OCI-LY7 (cell line): ENCODE measurements at regions not wholly inside any gene's neighbourhood (a gene's known extent, or its start where the extent isn't known, plus 50 kb on each side); places are given as distances from the start of the nearest gene placed in this dataset.

Source experiments
- BruUV-seq: library from RNA; stranded (reverse); fragments of 400-500 nt; replicated peaks from 2 replicates; lab custom pipeline; 2021; lab: Mats Ljungman, UMichigan
- CTCF ChIA-PET: fragments of 300-600 bp; sonication (Branson Sonifier 250); formaldehyde crosslinking; loops from one replicate; lab custom pipeline; 2022; ENCODE audit warnings: antibody characterized with exemption; ENCODE audit not compliant: unreplicated experiment; lab: Charles Lee
- POLR2A ChIA-PET: fragments of 300-600 bp; sonication (Branson Sonifier 250); formaldehyde crosslinking; loops from one replicate; lab custom pipeline; 2022; ENCODE audit warnings: antibody characterized with exemption; lab: Charles Lee
- DNase-seq: peaks from one replicate; pipeline ENCODE4 v3.0.0-alpha.2; 2015; ENCODE audit warnings: low spot score
- H2AFZ ChIP-seq: fragments of 200-600 bp; sonication (generic), shearing (Covaris generic); 2 replicates; pipeline ENCODE4 v1.6.1; 2014; ENCODE audit warnings: mild to moderate bottlenecking, antibody characterized with exemption, low read length, moderate library complexity
- H3K27ac ChIP-seq: fragments of 200-600 bp; sonication (generic); 2 replicates; pipeline ENCODE4 v1.5.1; 2014; ENCODE audit warnings: mixed run types, low read depth, mild to moderate bottlenecking, moderate library complexity, low read length, inconsistent platforms; ENCODE audit not compliant: poor library complexity, severe bottlenecking
- H3K36me3 ChIP-seq: fragments of 200-600 bp; sonication (generic); 2 replicates; pipeline ENCODE4 v1.6.1; 2014; ENCODE audit warnings: mild to moderate bottlenecking, antibody characterized with exemption, low read length, moderate library complexity, mixed read lengths; ENCODE audit not compliant: insufficient read depth
- H3K4me1 ChIP-seq: fragments of 200-600 bp; sonication (generic); 2 replicates; pipeline ENCODE4 v1.5.1; 2014; ENCODE audit warnings: mild to moderate bottlenecking, low read length; ENCODE audit not compliant: insufficient read depth, poor library complexity, severe bottlenecking
- H3K4me2 ChIP-seq: fragments of 200-600 bp; sonication (generic); 2 replicates; pipeline ENCODE4 v1.6.1; 2014; ENCODE audit warnings: mild to moderate bottlenecking, low read length
- H3K4me3 ChIP-seq: fragments of 200-600 bp; sonication (generic); 2 replicates; pipeline ENCODE4 v1.5.1; 2014; ENCODE audit warnings: mild to moderate bottlenecking, low read depth, low read length; ENCODE audit not compliant: poor library complexity, severe bottlenecking
- H3K79me2 ChIP-seq: fragments of 200-600 bp; sonication (generic); 2 replicates; pipeline ENCODE4 v1.6.1; 2016; ENCODE audit warnings: low read depth, mild to moderate bottlenecking, low read length, moderate library complexity, mixed read lengths; ENCODE audit not compliant: insufficient read depth
- H3K9me2 ChIP-seq: fragments of 200-600 bp; sonication (generic); 2 replicates; pipeline ENCODE4 v1.6.1; 2016; ENCODE audit warnings: mild to moderate bottlenecking, low read length, mixed read lengths; ENCODE audit not compliant: insufficient read depth
- H3K9me3 ChIP-seq: fragments of 200-600 bp; sonication (generic); 2 replicates; pipeline ENCODE4 v1.6.1; 2014; ENCODE audit warnings: mild to moderate bottlenecking, mixed run types, low read length, mixed read lengths
- H4K20me1 ChIP-seq: fragments of 200-600 bp; sonication (generic); 2 replicates; pipeline ENCODE4 v1.6.1; 2014; ENCODE audit warnings: mild to moderate bottlenecking, antibody characterized with exemption, low read length, moderate library complexity, mixed read lengths; ENCODE audit not compliant: insufficient read depth
- CTCF ChIP-seq: fragments of 200-600 bp; sonication (generic); conservative IDR thresholded peaks from 2 replicates; pipeline ENCODE4 v1.5.1; 2014; ENCODE audit warnings: mild to moderate bottlenecking, antibody characterized with exemption, low read length, moderate library complexity, mixed read lengths
- EZH2phosphoT487 ChIP-seq: fragments of 200-600 bp; sonication (generic); IDR thresholded peaks from 2 replicates; pipeline ENCODE4 v1.6.1; 2018; ENCODE audit warnings: low read depth, borderline replicate concordance, mild to moderate bottlenecking, mixed run types, antibody characterized with exemption, low read length, moderate library complexity, mixed read lengths
- intact Hi-C: fragments of 100-400 bp; cut with micrococcal nuclease; formaldehyde crosslinking; loops from one replicate; pipeline ENCODE4 v1.10.0; 2022; ENCODE audit not compliant: unreplicated experiment

DNA sequence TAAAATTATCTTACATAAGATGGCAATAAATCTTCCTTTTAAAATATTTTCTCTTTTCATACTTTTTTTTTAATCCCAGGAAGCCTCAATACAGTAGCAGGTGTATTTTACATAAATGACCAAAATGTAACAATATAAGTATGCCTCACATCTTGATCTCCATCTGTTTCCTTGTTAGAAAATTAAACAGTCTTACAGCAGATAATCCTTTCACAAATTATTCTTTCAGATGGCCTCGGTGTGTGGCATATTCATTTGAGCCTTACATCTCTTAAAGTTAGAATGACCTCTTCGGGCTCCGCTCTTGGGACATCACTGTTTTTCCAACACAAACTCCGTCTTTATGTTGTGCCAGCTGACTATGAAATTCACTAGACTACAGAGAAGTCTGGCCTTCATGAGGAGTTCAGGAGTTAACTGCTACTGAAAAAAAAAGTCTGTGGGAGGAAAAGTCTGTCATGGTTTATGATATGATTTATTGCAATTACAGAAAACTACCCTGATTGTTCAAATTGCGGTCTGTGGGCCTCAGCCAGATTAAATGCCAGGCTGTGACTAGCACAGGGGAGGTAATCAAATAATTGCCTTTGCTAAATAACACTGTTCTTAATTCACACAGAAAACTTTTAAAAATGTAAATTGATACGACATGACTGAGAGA is 292.9 kb upstream of the PUM3 start:
- Histone ChIP-seq H3K4me2 (no peak overlapping the region), H3K4me3 (no peak overlapping the region), H3K9me3 (no peaks in the 10 kb centered on the region), H3K36me3 (no peaks in the 10 kb centered on the region), H3K27ac (no peak overlapping the region), H3K79me2 (no peaks in the 10 kb centered on the region), H2AFZ (no peak overlapping the region), H3K9me2 (no peaks in the 10 kb centered on the region), H3K4me1 (no peaks in the 10 kb centered on the region), H4K20me1 (no peaks in the 10 kb centered on the region)
- DNase-seq: no peak
- TF ChIP-seq EZH2phosphoT487: no peak
- TF ChIP-seq CTCF: no peak
- POLR2A ChIA-PET: interaction anchor here (1.1 kb wide), 1 partner anchor 273 kb away, joined by 3 read pairs; no protein-coding TSS in a partner anchor
- CTCF ChIA-PET: no interaction called here
- intact Hi-C loops: no loop called here
- no TSS peak for BruUV-seq

DNA sequence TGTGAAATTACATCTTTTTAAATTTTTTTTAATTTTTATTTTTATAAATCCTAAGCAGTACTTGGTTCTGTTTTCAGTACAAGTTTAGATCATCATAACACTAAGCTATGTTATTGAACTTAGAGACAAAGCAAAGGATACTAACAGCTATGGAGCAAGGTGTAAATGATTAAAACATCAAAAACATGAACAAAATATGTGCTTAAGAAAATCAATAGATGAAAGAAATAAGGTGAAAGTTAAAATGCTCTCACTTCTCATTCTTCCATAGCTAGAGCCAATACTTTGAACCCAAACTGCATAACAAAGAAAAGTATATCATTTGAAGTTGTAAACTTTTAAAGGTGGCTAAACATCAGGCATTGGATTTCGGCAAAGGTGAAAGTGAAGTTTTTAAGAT is 292.3 kb upstream of the PUM3 start:
- BruUV-seq: no TSS peak
- Histone ChIP-seq H3K9me2 (no peaks in the 10 kb centered on the region), H3K27ac (no peak overlapping the region), H3K4me1 (no peaks in the 10 kb centered on the region), H3K36me3 (no peaks in the 10 kb centered on the region), H2AFZ (no peak overlapping the region), H4K20me1 (no peaks in the 10 kb centered on the region), H3K9me3 (no peaks in the 10 kb centered on the region), H3K4me2 (no peak overlapping the region), H3K79me2 (no peaks in the 10 kb centered on the region), H3K4me3 (no peak overlapping the region)
- no peak for TF ChIP-seq CTCF
- no peak for TF ChIP-seq EZH2phosphoT487
- POLR2A ChIA-PET: interaction anchor here (0.7 to 1.1 kb wide), 2 partner anchors 272 to 863 kb away, joined by 3 to 4 read pairs; no protein-coding TSS in a partner anchor
- intact Hi-C loops: no loop called here
- DNase-seq: no peak
- CTCF ChIA-PET: no interaction called here

DNA sequence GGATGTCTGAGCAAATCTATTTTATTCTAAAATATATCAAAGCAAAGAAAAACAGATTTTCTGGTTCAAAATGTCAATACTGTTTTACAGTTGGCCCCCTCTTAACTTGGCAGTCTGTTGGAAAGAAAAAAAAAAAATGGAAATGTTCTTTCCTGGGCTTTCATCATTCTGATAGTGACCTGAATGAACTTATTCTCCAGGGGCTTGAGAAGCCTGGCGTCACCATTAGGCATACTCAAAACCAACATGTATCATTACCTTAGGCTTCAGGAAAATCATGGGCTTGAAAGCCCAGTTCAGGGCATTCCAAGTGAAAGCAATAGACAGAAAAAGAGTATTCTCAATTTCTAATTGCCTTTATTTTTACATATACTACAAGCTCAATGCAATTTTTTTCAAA is 283.7 kb upstream of the PUM3 start:
- Histone ChIP-seq H3K36me3 (no peaks in the 10 kb centered on the region), H4K20me1 (no peaks in the 10 kb centered on the region), H3K9me2 (no peaks in the 10 kb centered on the region), H3K4me2 (no peak overlapping the region), H3K4me1 (no peaks in the 10 kb centered on the region), H3K9me3 (no peaks in the 10 kb centered on the region), H2AFZ (no peak overlapping the region), H3K27ac (no peak overlapping the region), H3K79me2 (no peaks in the 10 kb centered on the region), H3K4me3 (no peak overlapping the region)
- intact Hi-C loops: no loop called here
- ChIA-PET CTCF (no interaction called here), POLR2A (interaction anchor here (0.6 kb wide), 1 partner anchor 63 kb away, joined by 3 read pairs; no protein-coding TSS in a partner anchor)
- no TSS peak for BruUV-seq
- TF ChIP-seq CTCF (no peak), EZH2phosphoT487 (no peak)
- no peak for DNase-seq
